Vagina (tissue), 2 donors: ENCODE measurements at regions not wholly inside any gene's neighbourhood (a gene's known extent, or its start where the extent isn't known, plus 50 kb on each side); places are given as distances from the start of the nearest gene placed in this dataset.

Experiments
- POLR2A ChIP-seq, 2 donors: fragments of 450-650 bp; IDR thresholded peaks; one replicate each; pipeline ENCODE4 v1.6.1; 2017; ENCODE audit warnings: antibody characterized with exemption in 2 of 2, mild to moderate bottlenecking in 2 of 2, moderate library complexity in 2 of 2
- TF ChIP-seq, protein P1 (sequence below), 3 experiments: fragments of 450-650 bp in 2 of 3; fragments of 200-600 bp in 1 of 3; sonication (generic) in 1 of 3; IDR thresholded peaks; one replicate each; pipeline ENCODE4 v1.5.1; 2017 to 2019; ENCODE audit warnings: antibody characterized with exemption in 3 of 3, mild to moderate bottlenecking in 2 of 3, moderate library complexity in 2 of 3

DNA sequence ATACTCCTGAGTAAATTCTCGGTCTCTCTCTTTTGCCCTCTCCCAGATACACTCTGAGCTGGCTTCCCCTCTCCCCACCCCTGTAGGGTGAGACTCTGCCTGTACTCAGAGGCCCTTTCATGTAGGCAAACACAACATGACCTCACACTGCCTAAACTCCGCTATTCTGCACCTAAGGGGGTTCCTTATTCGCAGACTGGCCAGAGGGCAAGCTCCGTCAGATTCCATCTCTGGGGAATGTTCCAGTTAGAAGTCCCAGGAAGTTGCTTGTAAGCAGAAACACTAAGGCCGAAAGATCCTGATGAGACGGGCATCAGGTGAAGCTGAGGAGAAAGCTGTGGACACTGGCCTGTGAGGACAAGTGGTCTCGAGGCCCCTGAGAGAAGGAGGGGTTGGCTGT is 165.9 kb downstream of the KTN1 start:
- TF ChIP-seq, protein P1, sequence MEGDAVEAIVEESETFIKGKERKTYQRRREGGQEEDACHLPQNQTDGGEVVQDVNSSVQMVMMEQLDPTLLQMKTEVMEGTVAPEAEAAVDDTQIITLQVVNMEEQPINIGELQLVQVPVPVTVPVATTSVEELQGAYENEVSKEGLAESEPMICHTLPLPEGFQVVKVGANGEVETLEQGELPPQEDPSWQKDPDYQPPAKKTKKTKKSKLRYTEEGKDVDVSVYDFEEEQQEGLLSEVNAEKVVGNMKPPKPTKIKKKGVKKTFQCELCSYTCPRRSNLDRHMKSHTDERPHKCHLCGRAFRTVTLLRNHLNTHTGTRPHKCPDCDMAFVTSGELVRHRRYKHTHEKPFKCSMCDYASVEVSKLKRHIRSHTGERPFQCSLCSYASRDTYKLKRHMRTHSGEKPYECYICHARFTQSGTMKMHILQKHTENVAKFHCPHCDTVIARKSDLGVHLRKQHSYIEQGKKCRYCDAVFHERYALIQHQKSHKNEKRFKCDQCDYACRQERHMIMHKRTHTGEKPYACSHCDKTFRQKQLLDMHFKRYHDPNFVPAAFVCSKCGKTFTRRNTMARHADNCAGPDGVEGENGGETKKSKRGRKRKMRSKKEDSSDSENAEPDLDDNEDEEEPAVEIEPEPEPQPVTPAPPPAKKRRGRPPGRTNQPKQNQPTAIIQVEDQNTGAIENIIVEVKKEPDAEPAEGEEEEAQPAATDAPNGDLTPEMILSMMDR (IDR thresholded peaks at IDR 0.05): no peak
- no peak for TF ChIP-seq POLR2A (IDR thresholded peaks at IDR 0.05)
